Panc1 (cell line): ENCODE measurements at regions not wholly inside any gene's neighbourhood (a gene's known extent, or its start where the extent isn't known, plus 50 kb on each side); places are given as distances from the start of the nearest gene placed in this dataset.

Experiments used
- ATAC-seq: fragments of 200-7000 bp; cut with Tn5 transposase; 2 replicates; pipeline ENCODE4 v1.9.1; 2020; ENCODE audit warnings: mild to moderate bottlenecking, moderate library complexity
- BruUV-seq: library from RNA; stranded (reverse); fragments of 400-500 nt; replicated peaks from 2 replicates; lab custom pipeline; 2021; lab: Mats Ljungman, UMichigan
- CTCF ChIA-PET: fragments of 300-600 bp; sonication (Branson Sonifier 250); formaldehyde crosslinking; loops from one replicate; lab custom pipeline; 2022; ENCODE audit warnings: antibody characterized with exemption; lab: Charles Lee
- POLR2A ChIA-PET: fragments of 300-600 bp; sonication (Branson Sonifier 250); formaldehyde crosslinking; loops from one replicate; lab custom pipeline; 2022; ENCODE audit warnings: antibody characterized with exemption; lab: Charles Lee
- DNase-seq: peaks from one replicate; pipeline ENCODE4 v3.0.0-alpha.2; 2010; ENCODE audit warnings: low read depth, low spot score
- H3K27ac ChIP-seq: 2 replicates; pipeline ENCODE4 v1.5.1; 2011; ENCODE audit warnings: mild to moderate bottlenecking, low read length, inconsistent platforms
- H3K27me3 ChIP-seq: fragments of 200-500 bp; sonication (Bioruptor generic); 2 replicates; pipeline ENCODE4 v1.6.0; 2014; ENCODE audit warnings: low read length, inconsistent platforms; ENCODE audit not compliant: control insufficient read depth, insufficient read depth
- H3K36me3 ChIP-seq: fragments of 200-500 bp; sonication (Bioruptor generic); 2 replicates; pipeline ENCODE4 v1.5.1; 2014; ENCODE audit warnings: inconsistent platforms, mild to moderate bottlenecking, low read length, moderate library complexity; ENCODE audit not compliant: control insufficient read depth, insufficient read depth
- H3K4me1 ChIP-seq: 2 replicates; pipeline ENCODE4 v1.5.1; 2011; ENCODE audit warnings: inconsistent platforms, mild to moderate bottlenecking, low read length, moderate library complexity; ENCODE audit not compliant: control insufficient read depth, insufficient read depth
- H3K4me3 ChIP-seq, 2 experiments: 2 replicates each; pipeline ENCODE4 v1.5.1; 2011 to 2012; ENCODE audit warnings: low read depth in 2 of 2, low read length in 2 of 2, mild to moderate bottlenecking in 2 of 2, inconsistent platforms in 1 of 2, moderate library complexity in 1 of 2
- H3K9me3 ChIP-seq: fragments of 200-500 bp; sonication (Bioruptor generic); 2 replicates; pipeline ENCODE4 v1.5.1; 2014; ENCODE audit warnings: low read depth, mild to moderate bottlenecking, inconsistent platforms, low read length, moderate library complexity; ENCODE audit not compliant: control insufficient read depth, insufficient read depth
- CTCF ChIP-seq: fragments of 450-650 bp; IDR thresholded peaks from 2 replicates; pipeline ENCODE4 v1.5.1; 2017; ENCODE audit warnings: mild to moderate bottlenecking
- POLR2AphosphoS5 ChIP-seq: IDR thresholded peaks from 2 replicates; pipeline ENCODE4 v1.6.1; 2012; ENCODE audit warnings: mild to moderate bottlenecking, low read depth, low read length, moderate library complexity
- REST ChIP-seq, 2 experiments: IDR thresholded peaks; 2 replicates each; pipeline ENCODE4 v1.6.1; 2011 to 2012; ENCODE audit warnings: low read depth in 2 of 2, control low read depth in 1 of 2, low read length in 1 of 2, mild to moderate bottlenecking in 1 of 2, moderate library complexity in 1 of 2; ENCODE audit not compliant: insufficient read depth in 1 of 2
- SIN3A ChIP-seq: IDR thresholded peaks from 2 replicates; pipeline ENCODE4 v1.6.1; 2012; ENCODE audit warnings: low read depth, mild to moderate bottlenecking, low read length, moderate library complexity, borderline replicate concordance; ENCODE audit not compliant: insufficient read depth
- TCF7L2 ChIP-seq: IDR thresholded peaks from 2 replicates; pipeline ENCODE4 v1.6.1; 2011; ENCODE audit warnings: mild to moderate bottlenecking, low read depth, low read length, inconsistent platforms
- in situ Hi-C: cut with HindIII; loops from 2 replicates; pipeline ENCODE4 v1.10.0; 2016; ENCODE audit warnings: low sequenced_read_pairs, low pct_unique_long_range_greater_than_20kb
- intact Hi-C: fragments of 100-400 bp; cut with micrococcal nuclease; formaldehyde crosslinking; loops from one replicate; pipeline ENCODE4 v1.10.0; 2022; ENCODE audit not compliant: unreplicated experiment

GRCh38 chr1:29397256-29397590 is 160.9 kb downstream of the PTPRU start:
- Histone ChIP-seq H3K27me3 (no peaks in the 10 kb centered on the region; the same call in 1 of the 2 replicates), H3K9me3 (no peaks in the 10 kb centered on the region), H3K4me1 (no peaks in the 10 kb centered on the region), H3K27ac (no peak overlapping the region), H3K36me3 (no peaks in the 10 kb centered on the region), H3K4me3 (no peak overlapping the region)
- TF ChIP-seq POLR2AphosphoS5 (no peak), TCF7L2 (no peak), SIN3A (no peak), CTCF (no peak), REST (IDR thresholded peaks at IDR 0.05; ENCODE audit: insufficient read depth in 1 of 2, low read depth in 2 of 2, low read length in 1 of 2) (no peak)
- in situ Hi-C loops (no loop called here), intact Hi-C loops (no loop called here)
- ChIA-PET POLR2A (no interaction called here), CTCF (no interaction called here)
- no peak for ATAC-seq
- DNase-seq: no peak
- no TSS peak for BruUV-seq

GRCh38 chr1:29396438-29397255 is 160.3 kb downstream of the PTPRU start:
- no peak overlapping the region for H3K4me3 ChIP-seq
- no TSS peak for BruUV-seq
- in situ Hi-C loops: no loop called here
- POLR2A ChIA-PET: no interaction called here
- intact Hi-C loops: no loop called here
- H3K4me1 ChIP-seq: no peaks in the 10 kb centered on the region
- no peaks in the 10 kb centered on the region; the same call in 1 of the 2 replicates for H3K27me3 ChIP-seq
- ATAC-seq (no peak), DNase-seq (no peak)
- no peak overlapping the region for H3K27ac ChIP-seq
- CTCF ChIA-PET: interaction anchor here (0.7 kb wide), 1 partner anchor 151 kb away, joined by 3 read pairs; no protein-coding TSS in a partner anchor
- no peak for TF ChIP-seq TCF7L2
- no peak for TF ChIP-seq POLR2AphosphoS5
- no peak for TF ChIP-seq CTCF
- no peak for TF ChIP-seq SIN3A
- TF ChIP-seq REST (IDR thresholded peaks at IDR 0.05; ENCODE audit: insufficient read depth in 1 of 2, low read depth in 2 of 2, low read length in 1 of 2): no peak
- no peaks in the 10 kb centered on the region for H3K36me3 ChIP-seq
- no peaks in the 10 kb centered on the region for H3K9me3 ChIP-seq
